ENCODE measurements at regions not wholly inside any gene's neighbourhood (a gene's known extent, or its start where the extent isn't known, plus 50 kb on each side); places are given as distances from the start of the nearest gene placed in this dataset.

DNA sequence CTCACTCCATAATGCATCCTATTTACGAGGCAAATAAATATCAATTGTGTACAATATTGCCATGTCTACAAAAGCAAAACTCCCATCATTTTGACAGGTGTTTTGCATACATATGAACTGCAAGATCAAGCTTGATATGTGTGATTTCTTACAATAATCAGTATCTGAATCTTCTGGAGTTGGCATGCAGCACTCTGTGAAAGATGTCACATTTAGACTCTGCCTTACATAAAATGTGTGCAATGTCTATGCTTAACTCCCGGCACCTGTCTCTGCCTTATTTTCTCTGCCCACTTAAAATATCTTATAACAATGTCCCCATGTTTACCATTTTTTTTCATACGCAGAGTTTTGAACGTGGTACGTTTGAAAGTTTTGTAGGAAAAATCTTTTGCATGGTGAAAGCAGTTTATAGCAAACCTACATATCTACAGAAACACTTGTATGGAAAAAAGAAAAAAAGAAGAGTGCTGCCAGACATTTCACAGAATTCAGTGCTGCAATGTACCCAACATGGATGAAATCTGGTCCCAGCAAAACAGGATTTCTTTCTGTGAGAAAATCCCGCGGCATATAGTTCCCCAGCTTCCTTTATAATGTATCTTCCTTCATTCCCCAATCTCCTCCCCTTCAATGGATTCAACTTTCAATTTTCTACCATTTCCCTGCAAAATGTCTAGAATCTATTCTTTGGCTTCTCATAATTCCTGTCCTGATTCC is 114.1 kb upstream of the NRP1 start:
- TF ChIP-seq SPI1 (IDR thresholded peaks at IDR 0.05; ENCODE audit: borderline replicate concordance, low read depth) = no peak
- TF ChIP-seq, protein P1, sequence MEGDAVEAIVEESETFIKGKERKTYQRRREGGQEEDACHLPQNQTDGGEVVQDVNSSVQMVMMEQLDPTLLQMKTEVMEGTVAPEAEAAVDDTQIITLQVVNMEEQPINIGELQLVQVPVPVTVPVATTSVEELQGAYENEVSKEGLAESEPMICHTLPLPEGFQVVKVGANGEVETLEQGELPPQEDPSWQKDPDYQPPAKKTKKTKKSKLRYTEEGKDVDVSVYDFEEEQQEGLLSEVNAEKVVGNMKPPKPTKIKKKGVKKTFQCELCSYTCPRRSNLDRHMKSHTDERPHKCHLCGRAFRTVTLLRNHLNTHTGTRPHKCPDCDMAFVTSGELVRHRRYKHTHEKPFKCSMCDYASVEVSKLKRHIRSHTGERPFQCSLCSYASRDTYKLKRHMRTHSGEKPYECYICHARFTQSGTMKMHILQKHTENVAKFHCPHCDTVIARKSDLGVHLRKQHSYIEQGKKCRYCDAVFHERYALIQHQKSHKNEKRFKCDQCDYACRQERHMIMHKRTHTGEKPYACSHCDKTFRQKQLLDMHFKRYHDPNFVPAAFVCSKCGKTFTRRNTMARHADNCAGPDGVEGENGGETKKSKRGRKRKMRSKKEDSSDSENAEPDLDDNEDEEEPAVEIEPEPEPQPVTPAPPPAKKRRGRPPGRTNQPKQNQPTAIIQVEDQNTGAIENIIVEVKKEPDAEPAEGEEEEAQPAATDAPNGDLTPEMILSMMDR (IDR thresholded peaks at IDR 0.05; ENCODE audit: insufficient read depth, low read length) = no peak
- no peak for TF ChIP-seq POLR2AphosphoS5 (IDR thresholded peaks at IDR 0.05; ENCODE audit: low read depth)
- TF ChIP-seq, protein P2, sequence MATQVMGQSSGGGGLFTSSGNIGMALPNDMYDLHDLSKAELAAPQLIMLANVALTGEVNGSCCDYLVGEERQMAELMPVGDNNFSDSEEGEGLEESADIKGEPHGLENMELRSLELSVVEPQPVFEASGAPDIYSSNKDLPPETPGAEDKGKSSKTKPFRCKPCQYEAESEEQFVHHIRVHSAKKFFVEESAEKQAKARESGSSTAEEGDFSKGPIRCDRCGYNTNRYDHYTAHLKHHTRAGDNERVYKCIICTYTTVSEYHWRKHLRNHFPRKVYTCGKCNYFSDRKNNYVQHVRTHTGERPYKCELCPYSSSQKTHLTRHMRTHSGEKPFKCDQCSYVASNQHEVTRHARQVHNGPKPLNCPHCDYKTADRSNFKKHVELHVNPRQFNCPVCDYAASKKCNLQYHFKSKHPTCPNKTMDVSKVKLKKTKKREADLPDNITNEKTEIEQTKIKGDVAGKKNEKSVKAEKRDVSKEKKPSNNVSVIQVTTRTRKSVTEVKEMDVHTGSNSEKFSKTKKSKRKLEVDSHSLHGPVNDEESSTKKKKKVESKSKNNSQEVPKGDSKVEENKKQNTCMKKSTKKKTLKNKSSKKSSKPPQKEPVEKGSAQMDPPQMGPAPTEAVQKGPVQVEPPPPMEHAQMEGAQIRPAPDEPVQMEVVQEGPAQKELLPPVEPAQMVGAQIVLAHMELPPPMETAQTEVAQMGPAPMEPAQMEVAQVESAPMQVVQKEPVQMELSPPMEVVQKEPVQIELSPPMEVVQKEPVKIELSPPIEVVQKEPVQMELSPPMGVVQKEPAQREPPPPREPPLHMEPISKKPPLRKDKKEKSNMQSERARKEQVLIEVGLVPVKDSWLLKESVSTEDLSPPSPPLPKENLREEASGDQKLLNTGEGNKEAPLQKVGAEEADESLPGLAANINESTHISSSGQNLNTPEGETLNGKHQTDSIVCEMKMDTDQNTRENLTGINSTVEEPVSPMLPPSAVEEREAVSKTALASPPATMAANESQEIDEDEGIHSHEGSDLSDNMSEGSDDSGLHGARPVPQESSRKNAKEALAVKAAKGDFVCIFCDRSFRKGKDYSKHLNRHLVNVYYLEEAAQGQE (IDR thresholded peaks at IDR 0.05; ENCODE audit: insufficient replicate concordance, low read depth) = no peak

Data from HL-60 (cell line).